HG03066 (cell line): ENCODE measurements at regions not wholly inside any gene's neighbourhood (a gene's known extent, or its start where the extent isn't known, plus 50 kb on each side); places are given as distances from the start of the nearest gene placed in this dataset.
"Not testable (repeated sequence)": the region's sequence is repeated elsewhere in the genome, so short reads cannot be mapped to it uniquely, and the experiment has no call there.

ENCODE experiments used
- ATAC-seq: cut with Tn5 transposase; IDR thresholded peaks from one replicate; pipeline ENCODE4 v1.9.1; 2021; ENCODE audit warnings: low read depth; ENCODE audit not compliant: unreplicated experiment

DNA sequence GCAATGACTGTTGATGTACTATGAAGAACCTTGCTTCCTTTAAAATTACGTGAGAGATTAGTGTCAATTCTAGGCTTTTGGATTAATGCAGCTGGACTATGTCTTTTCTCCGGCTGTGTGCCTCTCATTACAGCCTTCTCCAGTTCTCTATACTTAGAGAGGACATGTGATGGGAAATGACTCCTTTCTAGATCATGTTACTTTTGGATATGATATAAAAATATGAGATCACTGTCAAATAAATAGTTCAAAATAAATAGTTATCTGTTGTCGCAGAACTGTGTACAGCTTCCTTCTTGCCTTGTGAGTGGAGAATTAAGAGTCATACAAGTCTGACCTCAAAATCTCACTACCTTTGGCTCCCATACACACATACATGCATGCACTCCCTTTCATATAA is 592.4 kb downstream of the DIPK2A start:
- ATAC-seq: no peak

DNA sequence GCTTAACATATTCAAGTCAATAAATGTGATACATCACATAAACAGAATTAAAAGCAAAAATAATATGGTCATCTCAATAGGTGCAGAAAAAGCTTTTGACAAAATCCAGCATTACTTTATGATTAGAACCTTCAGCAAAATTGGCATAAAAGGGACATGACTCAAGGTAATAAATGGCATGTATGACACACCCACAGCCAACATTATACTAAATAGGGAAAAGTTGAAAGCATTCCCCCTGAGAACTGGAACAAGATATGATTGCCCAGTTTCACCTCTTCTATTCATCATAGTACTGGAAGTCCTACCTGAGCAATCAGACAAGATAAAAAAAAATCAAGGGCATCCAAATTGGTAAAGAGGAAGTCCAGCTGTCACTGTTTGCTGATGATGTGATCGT is 594.7 kb downstream of the DIPK2A start:
- no peak for ATAC-seq

DNA sequence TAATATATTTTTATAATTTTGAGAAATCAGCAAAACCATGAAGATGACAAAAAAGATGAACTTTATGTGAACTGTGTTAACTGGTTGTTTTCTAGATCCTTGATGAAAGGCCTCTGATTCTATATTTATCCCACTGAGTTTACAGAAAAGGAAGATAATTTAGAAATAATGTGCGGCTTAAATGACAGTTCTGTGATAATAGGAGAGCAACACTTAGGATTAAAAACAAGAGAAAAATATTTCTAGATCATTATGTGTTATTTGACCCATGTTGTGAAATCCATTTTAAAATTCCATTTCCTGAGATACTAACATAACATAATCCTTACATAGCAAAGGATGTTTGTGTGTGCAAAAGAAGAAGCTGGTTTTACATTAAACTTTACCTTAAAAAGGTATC is 598.0 kb downstream of the DIPK2A start:
- ATAC-seq: no peak

DNA sequence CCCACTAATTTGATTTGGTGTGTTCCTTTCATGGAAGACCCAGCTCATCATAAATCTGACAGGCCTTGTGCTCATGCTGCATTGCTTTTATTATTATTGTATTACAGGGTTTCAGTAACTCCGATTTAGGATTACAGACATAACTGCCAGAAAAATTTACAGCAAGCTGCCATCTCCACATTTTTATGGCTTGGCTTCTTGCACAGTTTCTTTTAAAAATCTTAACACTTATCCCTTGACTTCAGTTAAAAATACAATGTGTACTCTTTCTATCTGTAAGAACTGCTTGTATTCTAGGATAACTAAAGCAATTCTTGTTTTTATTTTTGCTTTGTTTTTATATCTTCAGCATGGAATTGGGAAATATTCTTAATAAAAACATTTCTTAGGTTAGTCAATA is 612.2 kb downstream of the DIPK2A start:
- ATAC-seq: no peak

DNA sequence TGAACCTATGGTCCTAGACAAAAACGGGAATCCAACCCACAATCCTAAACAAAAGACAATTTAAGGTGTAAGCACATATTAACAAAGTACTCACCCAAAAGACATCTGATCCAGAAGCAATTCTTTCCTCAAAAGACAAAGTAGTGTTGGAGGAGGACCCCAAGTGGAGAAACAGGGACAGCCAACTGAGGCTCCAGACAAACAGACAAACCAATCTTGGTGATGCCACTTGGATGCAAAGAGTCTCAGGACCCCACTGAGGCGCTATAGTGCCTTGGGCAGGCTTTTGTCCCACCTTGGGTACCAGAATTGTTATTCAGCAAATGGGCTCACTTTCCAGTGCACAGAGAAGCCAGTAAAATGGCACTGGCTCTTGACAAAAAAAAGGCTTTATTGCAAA is 613.8 kb downstream of the DIPK2A start:
- no peak for ATAC-seq

DNA sequence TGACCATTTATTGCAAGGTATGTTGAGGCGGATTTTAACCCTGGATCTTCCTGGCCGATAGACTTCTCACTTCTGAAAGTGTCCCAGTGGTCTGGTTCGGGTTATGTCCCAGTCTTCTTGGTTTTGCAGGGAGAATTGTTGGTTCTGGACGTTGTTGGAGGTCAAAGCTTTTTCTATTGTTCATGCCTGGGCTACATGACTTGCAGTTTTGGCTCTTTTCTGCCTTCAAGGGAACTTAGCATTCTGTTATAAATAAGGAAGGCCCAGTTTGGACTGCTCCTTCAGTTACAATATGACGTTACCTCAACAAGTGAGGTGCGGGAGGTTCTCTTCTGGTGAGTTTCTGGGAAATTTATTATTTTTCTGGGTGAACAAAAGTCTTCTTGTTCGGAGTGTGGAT is 614.3 kb downstream of the DIPK2A start:
- ATAC-seq: no peak

DNA sequence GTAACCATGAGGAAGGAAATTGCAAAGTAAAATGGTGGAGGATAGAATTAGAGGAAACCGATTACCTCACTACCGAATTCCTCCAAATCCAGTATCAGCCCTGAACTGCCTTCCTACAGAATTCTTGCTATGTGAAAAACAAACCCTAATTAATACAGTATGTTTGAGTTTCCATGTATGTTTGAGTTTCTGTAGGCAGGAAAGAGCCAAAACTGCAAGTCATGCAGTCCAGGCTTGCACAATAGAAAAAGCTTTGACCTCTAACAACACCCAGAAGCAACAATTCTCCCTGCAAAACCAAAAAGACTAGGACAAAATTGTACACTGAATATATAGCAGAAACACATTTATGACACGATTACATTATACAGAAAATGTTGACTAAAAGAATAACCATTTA is 614.8 kb downstream of the DIPK2A start:
- no peak for ATAC-seq

DNA sequence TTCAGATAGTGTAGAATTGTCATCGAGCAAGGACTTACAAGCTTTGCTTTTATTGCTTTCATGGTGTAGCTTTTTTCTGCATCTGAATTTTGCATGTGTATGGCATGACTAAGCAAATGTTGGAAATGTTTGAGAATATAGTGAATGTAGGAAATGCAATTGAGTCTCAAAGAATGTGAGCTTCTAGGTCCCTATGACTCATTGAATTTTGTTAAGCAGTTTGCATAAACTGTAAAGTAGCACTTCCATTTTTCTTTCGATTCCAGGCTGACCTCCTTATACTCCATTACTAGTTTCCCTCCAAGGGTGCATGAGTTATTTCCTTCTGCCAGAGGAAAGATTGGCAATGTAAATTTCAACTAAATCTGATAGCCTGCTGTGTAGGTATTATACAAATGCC is 619.2 kb downstream of the DIPK2A start:
- no peak for ATAC-seq

DNA sequence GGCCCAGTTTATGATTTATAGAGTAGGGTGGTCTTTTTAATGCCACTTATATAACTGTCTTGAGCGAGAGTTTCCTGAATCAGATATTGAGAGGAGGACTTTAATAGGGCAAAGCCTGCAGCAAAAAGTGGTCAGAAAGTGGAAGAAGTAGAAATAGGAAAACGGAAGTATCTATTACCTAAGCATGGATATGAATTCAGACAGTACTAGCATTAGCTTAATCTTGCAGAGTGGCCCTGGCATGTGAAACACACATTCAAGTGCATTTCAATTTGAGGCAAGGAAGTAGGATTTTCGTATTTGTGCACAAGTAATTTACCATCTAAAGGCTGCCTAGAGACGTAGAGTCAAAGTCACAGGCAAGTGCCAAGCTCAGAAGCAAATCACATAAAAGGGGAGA is 622.3 kb downstream of the DIPK2A start:
- no peak for ATAC-seq

DNA sequence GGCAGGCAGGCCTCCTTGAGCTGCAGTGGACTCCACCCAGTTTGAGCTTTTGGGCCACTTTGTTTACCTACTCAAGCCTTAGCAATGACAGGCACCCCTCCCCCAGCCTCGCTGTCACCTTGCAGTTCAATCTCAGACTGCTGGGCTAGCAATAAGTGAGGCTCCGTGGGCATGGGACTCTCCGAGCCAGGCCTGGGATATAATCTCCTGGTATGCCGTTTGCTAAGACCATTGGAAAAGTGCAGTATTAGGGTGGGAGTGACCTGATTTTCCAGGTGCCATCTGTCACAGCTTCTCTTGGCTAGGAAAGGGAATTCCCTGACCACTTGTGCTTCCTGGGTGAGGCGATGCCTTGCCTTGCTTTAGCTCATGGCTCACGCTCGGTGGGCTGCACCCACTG is 648.6 kb downstream of the DIPK2A start:
- not testable (repeated sequence) for ATAC-seq

DNA sequence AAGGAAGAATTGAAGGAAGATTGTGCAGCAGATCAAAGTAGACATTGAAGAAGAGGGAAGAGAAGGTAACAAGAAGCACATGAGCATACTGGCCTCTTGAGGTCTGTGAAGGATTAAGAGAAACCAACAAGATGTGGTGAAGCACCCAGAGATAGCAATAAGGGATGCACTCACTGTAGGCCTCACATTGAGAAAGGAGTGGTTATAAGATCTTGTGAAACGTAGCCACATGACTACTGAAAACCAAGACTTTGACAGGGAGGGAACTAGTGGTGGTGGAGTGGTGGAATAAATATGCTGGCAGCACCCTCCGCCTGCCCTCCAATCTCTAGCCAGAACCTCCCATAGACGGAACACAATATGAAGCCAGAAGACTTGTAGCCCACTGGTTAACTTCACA is 651.2 kb downstream of the DIPK2A start:
- ATAC-seq: no peak

DNA sequence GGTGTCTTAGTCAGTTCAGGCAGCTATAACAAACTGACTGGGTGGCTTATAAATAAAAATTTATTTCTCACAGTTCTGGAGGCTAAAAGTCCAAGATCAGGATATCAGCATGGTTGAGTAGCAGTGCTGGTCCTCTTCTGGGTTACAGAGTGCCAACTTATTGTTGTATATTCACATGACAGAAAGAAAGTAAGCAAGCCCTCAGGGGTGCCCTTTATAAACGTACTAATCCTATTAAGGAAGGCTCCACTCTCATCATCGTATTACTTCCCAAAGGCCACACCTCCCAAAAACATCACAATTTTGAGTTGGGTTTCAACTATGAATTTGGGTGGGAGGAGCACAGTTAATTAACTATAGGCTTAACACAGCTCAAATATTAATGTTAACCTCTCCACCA is 653.0 kb downstream of the DIPK2A start:
- ATAC-seq: no peak

DNA sequence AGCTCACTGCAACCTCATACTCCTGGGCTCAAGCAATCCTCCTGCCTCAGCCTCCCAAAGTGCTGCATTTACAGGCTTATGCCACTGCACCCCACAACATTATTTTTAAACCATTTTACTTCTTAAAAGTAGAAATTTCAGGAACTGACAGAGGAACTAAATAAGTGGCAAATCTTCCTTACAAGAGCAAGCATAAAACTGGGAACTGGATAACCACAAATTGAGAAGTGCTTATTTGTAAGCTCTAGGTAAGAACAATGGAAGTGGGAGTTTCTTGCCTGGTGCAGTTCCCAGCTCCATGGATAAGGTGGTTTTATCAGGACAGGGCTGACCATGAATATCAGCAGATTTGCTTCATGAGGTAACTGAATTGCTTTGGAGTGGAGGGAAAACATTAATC is 655.2 kb downstream of the DIPK2A start:
- no peak for ATAC-seq

DNA sequence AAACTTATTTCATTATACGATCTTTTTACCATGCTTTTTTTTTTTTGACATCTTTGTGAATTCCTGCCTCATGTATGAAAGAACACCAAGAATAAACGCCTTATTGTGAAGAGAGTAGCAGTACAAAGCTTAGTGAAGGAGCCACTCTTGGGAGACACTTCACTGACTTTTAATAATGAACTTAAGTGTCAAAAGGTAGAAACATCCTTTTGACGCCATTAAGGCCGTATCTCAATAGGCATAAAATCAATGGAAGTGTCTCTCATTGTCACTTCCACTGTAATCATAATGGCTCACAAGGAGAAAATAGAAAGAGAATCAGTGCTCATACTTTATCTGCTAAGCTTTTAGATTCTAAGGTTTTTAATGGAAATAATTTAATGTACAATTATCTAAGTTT is 657.8 kb downstream of the DIPK2A start:
- ATAC-seq: no peak

DNA sequence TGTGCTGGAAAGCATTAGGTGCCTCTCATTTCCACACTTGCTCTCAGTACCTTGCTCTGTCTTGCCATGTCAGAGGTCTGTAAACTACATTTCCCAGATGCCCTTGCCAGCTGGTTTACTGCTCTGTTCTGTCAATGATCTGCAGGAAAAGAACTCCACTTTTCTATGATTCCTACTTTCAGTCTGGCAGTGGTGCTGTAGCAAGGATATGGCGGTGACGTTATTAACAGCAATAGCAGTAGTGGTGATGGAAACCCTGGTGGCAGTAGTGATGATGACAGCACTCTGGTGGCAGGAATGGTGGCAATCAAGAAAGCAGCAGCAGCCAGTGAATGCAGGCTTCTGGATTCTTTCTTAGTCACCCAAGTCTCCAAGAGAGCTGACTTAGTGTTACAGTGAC is 665.2 kb downstream of the DIPK2A start:
- no peak for ATAC-seq

DNA sequence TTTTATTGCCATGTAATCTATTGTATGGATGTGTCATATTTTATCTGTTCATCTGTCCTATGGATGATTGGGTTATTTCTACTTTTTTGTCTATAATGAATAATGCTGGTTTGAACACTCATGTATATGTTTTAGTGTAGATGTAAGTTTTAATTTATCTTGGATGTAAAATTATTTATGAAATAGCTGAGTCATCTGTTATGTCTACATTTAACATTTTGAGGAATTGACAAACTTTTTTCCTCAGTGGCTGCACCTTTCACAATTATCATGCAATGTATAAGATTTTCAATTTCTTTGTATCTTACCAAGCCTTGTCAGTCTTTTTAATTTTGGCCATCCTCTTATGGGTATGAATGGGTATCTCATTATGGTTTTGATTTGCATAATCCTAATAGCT is 666.4 kb downstream of the DIPK2A start:
- ATAC-seq: no peak

DNA sequence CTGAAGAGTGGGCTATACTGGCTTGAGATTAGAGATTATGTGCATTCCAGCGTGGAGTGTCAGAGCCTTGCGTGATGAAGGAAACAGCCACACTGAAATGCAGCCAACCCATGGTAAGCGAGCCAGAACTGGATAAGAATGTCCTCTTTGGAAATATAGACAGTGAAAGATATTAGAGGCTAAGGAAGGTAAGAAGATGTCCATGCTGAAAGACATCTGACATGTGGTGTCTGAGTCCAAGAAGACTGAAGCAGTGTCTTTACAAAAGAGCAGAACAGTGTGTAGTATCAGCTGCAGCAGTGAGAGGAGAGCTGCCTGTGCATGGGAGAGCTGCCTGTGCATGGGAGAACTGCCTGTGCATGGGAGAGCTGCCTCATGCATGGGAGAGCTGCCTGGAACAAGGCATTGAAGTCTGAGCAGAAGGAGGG is 672.2 kb downstream of the DIPK2A start:
- ATAC-seq: no peak

DNA sequence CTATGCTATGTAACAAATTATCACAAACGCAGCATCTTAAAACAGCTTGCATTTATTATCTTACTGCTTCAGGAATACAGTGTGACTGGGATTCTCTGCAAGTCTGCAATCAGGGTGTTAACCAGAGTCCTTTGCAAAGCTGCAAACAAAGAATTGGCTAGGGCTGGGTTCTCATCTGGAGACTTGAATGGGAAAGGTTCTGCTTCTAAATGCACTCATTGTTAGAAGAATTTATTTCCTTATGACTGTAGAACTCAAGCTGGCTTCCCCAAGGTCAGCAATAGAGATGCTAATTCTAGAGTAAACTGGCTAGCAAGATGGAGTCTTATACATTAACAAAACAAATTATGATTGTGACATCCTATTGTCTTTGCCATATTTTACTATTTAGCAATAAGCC is 673.7 kb downstream of the DIPK2A start:
- no peak for ATAC-seq

DNA sequence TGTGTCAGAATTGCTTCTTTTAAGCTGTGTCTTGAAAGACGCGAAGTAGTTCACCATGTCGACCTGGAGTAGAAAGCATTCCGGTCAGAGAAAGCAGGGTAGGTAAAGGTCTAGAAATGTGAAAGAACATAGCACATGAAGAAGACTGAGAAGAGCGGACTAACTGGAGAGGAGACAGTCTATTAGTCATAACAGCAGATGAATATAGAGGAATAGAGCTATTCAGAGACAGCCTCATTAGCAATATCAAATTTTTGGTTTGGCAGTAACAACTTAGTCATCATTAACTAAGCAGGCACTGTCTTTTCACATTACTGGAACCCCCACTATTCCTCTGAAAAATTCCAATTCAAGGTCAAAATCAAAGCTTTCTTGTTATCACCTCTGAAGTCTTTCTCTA is 678.8 kb downstream of the DIPK2A start:
- no peak for ATAC-seq

DNA sequence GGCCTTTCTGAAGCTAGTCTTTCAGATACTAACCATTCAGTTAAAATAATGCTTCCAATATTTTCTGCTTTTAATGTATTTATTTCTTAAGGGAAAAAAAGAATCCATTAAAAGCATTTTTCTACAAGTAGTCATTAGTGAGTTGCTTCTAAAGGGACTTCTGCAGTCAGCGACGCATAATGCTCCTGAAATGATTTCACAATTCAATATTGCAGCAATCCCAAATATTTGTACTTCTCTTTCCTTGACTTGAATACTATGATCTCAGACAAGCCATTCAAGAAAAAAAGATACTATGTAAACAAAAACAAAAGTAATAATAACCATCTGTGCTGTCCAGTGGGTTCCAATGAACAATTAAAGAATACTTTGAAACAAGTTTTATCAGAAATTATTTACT is 681.0 kb downstream of the DIPK2A start:
- no peak for ATAC-seq

DNA sequence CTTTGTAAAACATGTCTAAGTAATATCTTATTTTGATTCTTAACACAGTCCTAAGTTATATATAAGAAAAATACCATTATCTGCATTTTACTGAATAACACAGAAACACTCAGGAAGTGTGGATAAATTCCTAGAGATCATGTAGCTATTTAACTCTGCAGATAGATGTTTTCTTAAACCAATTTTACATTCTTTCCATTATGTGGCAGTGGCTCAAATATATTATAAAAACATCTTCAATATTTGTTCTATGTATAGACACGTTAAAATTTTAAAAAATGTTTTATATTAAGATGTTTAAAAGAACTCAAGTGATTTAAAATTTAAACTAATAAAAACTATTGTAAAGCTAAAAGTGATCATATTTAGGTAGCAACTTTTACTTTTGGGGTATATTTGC is 683.8 kb downstream of the DIPK2A start:
- ATAC-seq: no peak

DNA sequence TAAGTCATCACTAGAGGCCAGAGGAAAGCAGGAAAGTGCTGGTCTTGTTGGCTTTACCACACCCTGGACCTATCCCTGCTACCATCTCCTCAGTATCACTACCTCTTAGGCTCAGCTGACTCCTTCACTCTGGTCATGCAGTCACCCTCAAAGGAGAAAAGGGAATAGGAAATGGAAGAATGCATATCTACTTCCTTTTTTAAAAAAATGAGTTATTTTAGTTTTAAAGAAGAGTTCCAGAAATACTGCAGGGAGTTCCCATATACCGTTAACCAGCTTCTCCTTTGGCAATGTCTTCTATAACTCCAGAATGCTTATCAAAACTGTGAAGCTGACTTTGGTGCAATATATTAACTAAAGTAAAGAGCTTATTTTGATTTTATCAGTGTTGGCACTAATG is 688.6 kb downstream of the DIPK2A start:
- no peak for ATAC-seq

DNA sequence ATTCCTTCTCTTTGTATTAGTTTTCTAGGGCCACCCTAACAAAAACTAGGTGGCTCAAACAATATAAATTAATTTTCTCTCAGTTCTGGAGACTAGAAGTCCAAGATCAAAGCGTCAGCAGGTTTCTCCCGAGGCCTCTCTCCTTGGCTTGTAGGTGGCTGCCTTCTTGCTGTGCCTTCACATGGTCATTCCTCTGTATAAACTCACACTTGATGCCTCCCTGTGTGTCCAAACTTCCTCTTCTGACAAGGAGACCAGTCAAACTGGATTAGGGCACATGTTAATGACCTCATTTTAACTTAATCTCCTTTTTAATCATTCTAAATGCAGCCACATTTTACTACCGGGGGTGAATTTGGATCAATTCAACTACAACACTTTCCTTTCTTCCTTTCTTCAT is 691.1 kb downstream of the DIPK2A start:
- no peak for ATAC-seq
